Gastrocnemius medialis (tissue), 4 donors: ENCODE measurements at regions not wholly inside any gene's neighbourhood (a gene's known extent, or its start where the extent isn't known, plus 50 kb on each side); places are given as distances from the start of the nearest gene placed in this dataset.

Experiments
- ATAC-seq, 2 donors: fragments of 150-250 bp; one replicate each; pipeline ENCODE4 v1.9.1; 2016
- DNase-seq, 2 donors: peaks; one replicate each; pipeline ENCODE4 v3.0.0-alpha.2; 2019
- H3K27ac ChIP-seq, 4 donors: fragments of 200-600 bp; sonication (generic); 1 replicate in 1 of 4; 2 replicates in 3 of 4; pipeline ENCODE4 v1.5.1; 2016 to 2018; ENCODE audit warnings: mild to moderate bottlenecking in 2 of 4, moderate library complexity in 1 of 4
- H3K27me3 ChIP-seq, 3 donors: fragments of 200-600 bp; sonication (generic) in 2 of 3; 1 replicate in 1 of 3; 2 replicates in 2 of 3; pipeline versions ENCODE4 v1.5.1 to v1.6.0; 2016 to 2019; ENCODE audit warnings: mild to moderate bottlenecking in 1 of 3, moderate library complexity in 1 of 3
- H3K36me3 ChIP-seq, 2 donors: fragments of 200-600 bp; sonication (generic) in 1 of 2; one replicate each; pipeline ENCODE4 v1.5.1; 2017 to 2018
- H3K4me1 ChIP-seq, 2 donors: fragments of 200-600 bp; sonication (generic) in 1 of 2; one replicate each; pipeline ENCODE4 v1.5.1; 2016 to 2017; ENCODE audit warnings: mild to moderate bottlenecking in 2 of 2
- H3K4me3 ChIP-seq, 4 donors: fragments of 200-600 bp; sonication (generic) in 3 of 4; 1 replicate in 1 of 4; 2 replicates in 3 of 4; pipeline ENCODE4 v1.5.1; 2016 to 2019; ENCODE audit warnings: mild to moderate bottlenecking in 2 of 4
- H3K9me3 ChIP-seq, 3 donors: fragments of 200-600 bp; sonication (generic) in 2 of 3; 1 replicate in 1 of 3; 2 replicates in 2 of 3; pipeline ENCODE4 v1.5.1; 2016 to 2019
- POLR2A ChIP-seq, 2 donors: fragments of 450-650 bp; IDR thresholded peaks; one replicate each; pipeline ENCODE4 v1.6.1; 2017; ENCODE audit warnings: antibody characterized with exemption in 2 of 2, mild to moderate bottlenecking in 2 of 2, moderate library complexity in 2 of 2
- in situ Hi-C, 4 donors: fragments of 200-750 bp; cut with MboI; loops; one replicate each; pipeline versions ENCODE4 v1.15.0 to v1.8.0; 2017; ENCODE audit warnings: low sequenced_read_pairs in 4 of 4
- intact Hi-C: fragments of 100-400 bp; cut with DNase I; formaldehyde crosslinking; loops from one replicate; pipeline ENCODE4 v1.15.1; 2023; ENCODE audit warnings: low total_unique reads
- TF ChIP-seq, protein P1 (sequence below), 5 experiments: fragments of 450-650 bp in 3 of 5; fragments of 200-600 bp in 2 of 5; sonication (generic) in 2 of 5; IDR thresholded peaks in 4 of 5; conservative IDR thresholded peaks in 1 of 5; 1 replicate in 4 of 5; 2 replicates in 1 of 5; pipeline ENCODE4 v1.5.1; 2016 to 2019; ENCODE audit warnings: antibody characterized with exemption in 5 of 5, mild to moderate bottlenecking in 3 of 5, moderate library complexity in 3 of 5

DNA sequence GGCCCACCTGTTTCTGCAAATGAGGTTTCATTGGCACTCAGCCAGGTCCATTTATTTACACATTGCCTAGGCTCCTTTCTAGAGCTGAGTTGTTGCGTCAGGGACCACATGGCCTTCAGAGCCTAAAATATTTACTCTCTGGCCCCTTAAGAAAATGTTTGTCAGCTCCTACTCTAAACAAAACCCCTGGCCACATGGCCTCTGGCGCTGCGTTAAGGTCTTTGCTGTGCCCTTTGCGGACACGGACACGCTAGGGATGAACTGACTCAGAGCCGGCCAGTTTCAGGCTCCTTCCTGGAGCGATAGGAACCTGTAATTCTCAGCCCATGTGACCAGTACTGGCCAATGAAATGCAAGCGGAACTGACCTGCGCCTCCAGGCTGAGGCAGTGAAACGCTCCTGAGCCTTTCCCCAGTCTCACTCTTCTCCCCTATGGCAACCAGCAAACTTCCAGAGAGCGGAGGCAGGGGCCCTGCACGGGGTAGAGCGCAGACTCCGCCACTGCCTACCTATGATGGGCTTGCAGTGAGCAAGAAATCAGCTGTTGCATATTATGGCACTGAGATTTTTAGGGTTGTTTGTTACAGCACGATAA is 160.3 kb downstream of the ETS2 start:
- ATAC-seq (peak; percentile 86 to 93), DNase-seq (peak; percentile 19 to 62)
- TF ChIP-seq POLR2A (IDR thresholded peaks at IDR 0.05), result no peak
- TF ChIP-seq, protein P1, sequence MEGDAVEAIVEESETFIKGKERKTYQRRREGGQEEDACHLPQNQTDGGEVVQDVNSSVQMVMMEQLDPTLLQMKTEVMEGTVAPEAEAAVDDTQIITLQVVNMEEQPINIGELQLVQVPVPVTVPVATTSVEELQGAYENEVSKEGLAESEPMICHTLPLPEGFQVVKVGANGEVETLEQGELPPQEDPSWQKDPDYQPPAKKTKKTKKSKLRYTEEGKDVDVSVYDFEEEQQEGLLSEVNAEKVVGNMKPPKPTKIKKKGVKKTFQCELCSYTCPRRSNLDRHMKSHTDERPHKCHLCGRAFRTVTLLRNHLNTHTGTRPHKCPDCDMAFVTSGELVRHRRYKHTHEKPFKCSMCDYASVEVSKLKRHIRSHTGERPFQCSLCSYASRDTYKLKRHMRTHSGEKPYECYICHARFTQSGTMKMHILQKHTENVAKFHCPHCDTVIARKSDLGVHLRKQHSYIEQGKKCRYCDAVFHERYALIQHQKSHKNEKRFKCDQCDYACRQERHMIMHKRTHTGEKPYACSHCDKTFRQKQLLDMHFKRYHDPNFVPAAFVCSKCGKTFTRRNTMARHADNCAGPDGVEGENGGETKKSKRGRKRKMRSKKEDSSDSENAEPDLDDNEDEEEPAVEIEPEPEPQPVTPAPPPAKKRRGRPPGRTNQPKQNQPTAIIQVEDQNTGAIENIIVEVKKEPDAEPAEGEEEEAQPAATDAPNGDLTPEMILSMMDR (IDR thresholded peaks at IDR 0.05 in 4 of 5, conservative IDR thresholded peaks at IDR 0.05 in 1 of 5), result no peak
- Histone ChIP-seq H3K27ac (peak overlapping the region; percentile 29 to 64 (median 50)), H3K36me3 (no peaks in the 10 kb centered on the region), H3K4me1 (peaks cover 4% of the 10 kb centered on the region in 2 donors), H3K4me3 (no peak overlapping the region), H3K27me3 (no peaks in the 10 kb centered on the region), H3K9me3 (no peaks in the 10 kb centered on the region)
- intact Hi-C loops, result no loop called here
- in situ Hi-C loops, result no loop called here

GRCh38 chr21:38965241-38965640 is 159.5 kb downstream of the ETS2 start:
- DNase-seq (no peak), ATAC-seq (peak in 1 of 2 donors; percentile 7)
- TF ChIP-seq POLR2A (IDR thresholded peaks at IDR 0.05), result no peak
- TF ChIP-seq, protein P1 (IDR thresholded peaks at IDR 0.05 in 4 of 5, conservative IDR thresholded peaks at IDR 0.05 in 1 of 5), result no peak
- no peaks in the 10 kb centered on the region for H3K9me3 ChIP-seq
- H3K27ac ChIP-seq, result peak overlapping the region in 3 of 4 donors; percentile 29 to 64 (median 42)
- peaks cover 4% of the 10 kb centered on the region in 2 donors for H3K4me1 ChIP-seq
- in situ Hi-C loops (no loop called here), intact Hi-C loops (no loop called here)
- no peaks in the 10 kb centered on the region for H3K27me3 ChIP-seq
- no peaks in the 10 kb centered on the region for H3K36me3 ChIP-seq
- no peak overlapping the region for H3K4me3 ChIP-seq

DNA sequence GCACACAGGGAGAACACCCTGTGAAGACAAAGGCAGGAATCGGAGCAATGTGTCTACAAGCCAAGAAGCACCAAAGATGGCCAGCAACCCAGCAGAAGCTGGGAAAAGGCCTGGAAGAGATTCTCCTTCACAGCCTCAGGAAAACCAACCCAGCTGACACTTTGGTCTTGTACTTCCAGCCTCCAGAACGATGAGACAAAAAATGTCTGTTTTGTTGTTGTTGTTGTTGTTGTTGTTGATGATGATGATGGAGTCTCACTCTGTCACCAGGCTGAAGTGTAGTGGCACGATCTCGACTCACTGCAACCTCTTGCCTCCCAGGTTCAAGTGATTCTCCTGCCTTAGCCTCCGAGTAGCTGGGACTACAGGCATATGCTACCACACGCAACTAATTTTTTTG is 157.3 kb downstream of the ETS2 start:
- ATAC-seq (no peak), DNase-seq (no peak)
- H3K27ac ChIP-seq, result no peak overlapping the region
- H3K4me1 ChIP-seq, result peaks cover 4% of the 10 kb centered on the region in 2 donors
- intact Hi-C loops (no loop called here), in situ Hi-C loops (no loop called here)
- no peaks in the 10 kb centered on the region for H3K27me3 ChIP-seq
- H3K9me3 ChIP-seq, result no peaks in the 10 kb centered on the region
- no peak for TF ChIP-seq POLR2A (IDR thresholded peaks at IDR 0.05)
- TF ChIP-seq, protein P1 (IDR thresholded peaks at IDR 0.05 in 4 of 5, conservative IDR thresholded peaks at IDR 0.05 in 1 of 5), result no peak
- H3K4me3 ChIP-seq, result no peak overlapping the region
- no peaks in the 10 kb centered on the region for H3K36me3 ChIP-seq

- Histone ChIP-seq H3K27ac (peak overlapping the region in 1 of 4 donors; percentile 61), H3K36me3 (no peaks in the 10 kb centered on the region), H3K27me3 (no peaks in the 10 kb centered on the region), H3K9me3 (no peaks in the 10 kb centered on the region), H3K4me1 (peaks cover under 1 to 2% of the 10 kb centered on the region in 2 donors), H3K4me3 (no peak overlapping the region)
- in situ Hi-C loops (no loop called here), intact Hi-C loops (no loop called here)
- no peak for DNase-seq
- TF ChIP-seq POLR2A (IDR thresholded peaks at IDR 0.05), result no peak
- TF ChIP-seq, protein P1 (IDR thresholded peaks at IDR 0.05 in 4 of 5, conservative IDR thresholded peaks at IDR 0.05 in 1 of 5), result no peak
- no peak for ATAC-seq
These were observed 154.5 kb downstream of the ETS2 start for GRCh38 chr21:38960251-38960650.

GRCh38 chr21:38959692-38960061 is 153.9 kb downstream of the ETS2 start:
- Histone ChIP-seq H3K27ac (peak overlapping the region; percentile 29 to 66 (median 64)), H3K4me1 (no peaks in the 10 kb centered on the region)

More at GRCh38 chr21:38959692-38960061, 153.9 kb downstream of the ETS2 start:
- in situ Hi-C loops, result no loop called here
- DNase-seq (no peak), ATAC-seq (no peak)
- H3K36me3 ChIP-seq, result no peaks in the 10 kb centered on the region
- TF ChIP-seq POLR2A (IDR thresholded peaks at IDR 0.05), result no peak
- TF ChIP-seq, protein P1 (IDR thresholded peaks at IDR 0.05 in 4 of 5, conservative IDR thresholded peaks at IDR 0.05 in 1 of 5), result no peak
- no peak overlapping the region for H3K4me3 ChIP-seq
- no peaks in the 10 kb centered on the region for H3K27me3 ChIP-seq
- intact Hi-C loops, result no loop called here
- no peaks in the 10 kb centered on the region for H3K9me3 ChIP-seq
